HG03095 (cell line): ENCODE measurements at regions not wholly inside any gene's neighbourhood (a gene's known extent, or its start where the extent isn't known, plus 50 kb on each side); places are given as distances from the start of the nearest gene placed in this dataset.
"Not testable (repeated sequence)": the region's sequence is repeated elsewhere in the genome, so short reads cannot be mapped to it uniquely, and the experiment has no call there.

Experiments used
- ATAC-seq: cut with Tn5 transposase; IDR thresholded peaks from one replicate; pipeline ENCODE4 v1.9.1; 2021; ENCODE audit warnings: moderate library complexity; ENCODE audit not compliant: unreplicated experiment

GRCh38 chr7:84738583-84739150, 448.2 kb downstream of the SEMA3D start:
- no peak for ATAC-seq

GRCh38 chr7:84735677-84736076, 451.2 kb downstream of the SEMA3D start:
- no peak for ATAC-seq

GRCh38 chr7:84735011-84735410, 451.8 kb downstream of the SEMA3D start:
- no peak for ATAC-seq

- ATAC-seq = not testable (repeated sequence)
These were observed 452.9 kb downstream of the SEMA3D start for GRCh38 chr7:84733976-84734375.

GRCh38 chr7:84730864-84731263, 456.0 kb downstream of the SEMA3D start:
- not testable (repeated sequence) for ATAC-seq

GRCh38 chr7:84729284-84729683, 457.6 kb downstream of the SEMA3D start:
- no peak for ATAC-seq

- no peak for ATAC-seq
These were observed 464.1 kb downstream of the SEMA3D start for GRCh38 chr7:84722734-84723133.

- no peak for ATAC-seq
These were observed 464.8 kb downstream of the SEMA3D start for GRCh38 chr7:84722086-84722485.

- ATAC-seq = no peak
These were observed 466.3 kb downstream of the SEMA3D start for GRCh38 chr7:84720456-84721097.

- ATAC-seq = no peak
These were observed 472.1 kb downstream of the SEMA3D start for GRCh38 chr7:84714765-84715164.

GRCh38 chr7:84712374-84713121, 474.3 kb downstream of the SEMA3D start:
- no peak for ATAC-seq

GRCh38 chr7:84710538-84710937, 476.3 kb downstream of the SEMA3D start:
- not testable (repeated sequence) for ATAC-seq

GRCh38 chr7:84705706-84706105, 481.1 kb downstream of the SEMA3D start:
- no peak for ATAC-seq

GRCh38 chr7:84705079-84705478, 481.8 kb downstream of the SEMA3D start:
- ATAC-seq = no peak

GRCh38 chr7:84704380-84704779, 482.5 kb downstream of the SEMA3D start:
- no peak for ATAC-seq

- no peak for ATAC-seq
These were observed 485.1 kb downstream of the SEMA3D start for GRCh38 chr7:84701524-84702306.

GRCh38 chr7:84700563-84701370, 486.1 kb downstream of the SEMA3D start:
- ATAC-seq = no peak

- ATAC-seq = no peak
These were observed 489.4 kb downstream of the SEMA3D start for GRCh38 chr7:84697506-84697905.

- ATAC-seq = no peak
These were observed 493.4 kb downstream of the SEMA3D start for GRCh38 chr7:84693483-84693882.

- no peak for ATAC-seq
These were observed 494.1 kb upstream of the SEMA3A start for GRCh38 chr7:84688671-84689070.

GRCh38 chr7:84686373-84686772, 491.8 kb upstream of the SEMA3A start:
- ATAC-seq = no peak
